SK-N-SH treated with all-trans-retinoic acid at 6 μM for 48 hours (cell line): ENCODE measurements at regions not wholly inside any gene's neighbourhood (a gene's known extent, or its start where the extent isn't known, plus 50 kb on each side); places are given as distances from the start of the nearest gene placed in this dataset.

Experiments
- ATAC-seq: fragments of 200-7000 bp; cut with Tn5 transposase; 3 replicates; pipeline ENCODE4 v1.9.1; 2020; ENCODE audit warnings: mild to moderate bottlenecking, moderate library complexity
- ARNTL ChIP-seq: fragments of 450-650 bp; formaldehyde crosslinking; IDR thresholded peaks from 2 replicates; pipeline ENCODE4 v1.5.0; 2020; ENCODE audit warnings: low read depth, mild to moderate bottlenecking, moderate library complexity, borderline replicate concordance
- BACH2 ChIP-seq: fragments of 250-450 bp; sonication (Bioruptor Pico); IDR thresholded peaks from 2 replicates; pipeline ENCODE4 v1.9.0; 2021; ENCODE audit warnings: mild to moderate bottlenecking, borderline replicate concordance
- CSDC2 ChIP-seq: fragments of 250-450 bp; sonication (Bioruptor Pico); IDR thresholded peaks from 2 replicates; pipeline ENCODE4 v1.5.0; 2020; ENCODE audit warnings: mild to moderate bottlenecking, moderate library complexity
- ESRRG ChIP-seq: fragments of 250-450 bp; sonication (Bioruptor Pico); IDR thresholded peaks from 2 replicates; pipeline ENCODE4 v1.6.1; 2021; ENCODE audit warnings: mild to moderate bottlenecking
- GLIS3 ChIP-seq: fragments of 250-450 bp; sonication (Bioruptor Pico); IDR thresholded peaks from 2 replicates; pipeline ENCODE4 v1.5.0; 2020; ENCODE audit warnings: mild to moderate bottlenecking, moderate library complexity
- ISL1 ChIP-seq: fragments of 250-450 bp; sonication (Bioruptor Pico); IDR thresholded peaks from 2 replicates; pipeline ENCODE4 v2.1.2; 2022; ENCODE audit warnings: mild to moderate bottlenecking, moderate library complexity
- OSR1 ChIP-seq: fragments of 250-450 bp; sonication (Bioruptor Pico); IDR thresholded peaks from 2 replicates; pipeline ENCODE4 v1.8.0; 2022; ENCODE audit warnings: moderate library complexity, mild to moderate bottlenecking, inconsistent platforms
- PPARA ChIP-seq: fragments of 250-450 bp; sonication (Bioruptor Pico); IDR thresholded peaks from 2 replicates; pipeline ENCODE4 v1.5.0; 2020; ENCODE audit warnings: mild to moderate bottlenecking, borderline replicate concordance
- RARB ChIP-seq: fragments of 250-450 bp; sonication (Bioruptor Pico); IDR thresholded peaks from 2 replicates; pipeline ENCODE4 v1.8.0; 2021; ENCODE audit warnings: mild to moderate bottlenecking, moderate library complexity
- TCF4 ChIP-seq: fragments of 250-450 bp; sonication (Bioruptor Pico); IDR thresholded peaks from 2 replicates; pipeline ENCODE4 v1.8.0; 2021; ENCODE audit warnings: mild to moderate bottlenecking, moderate library complexity, borderline replicate concordance
- TOX ChIP-seq: fragments of 250-450 bp; sonication (Bioruptor Pico); IDR thresholded peaks from 2 replicates; pipeline ENCODE4 v1.8.0; 2021; ENCODE audit warnings: mild to moderate bottlenecking, moderate library complexity, borderline replicate concordance
- ZC3H10 ChIP-seq: fragments of 250-450 bp; sonication (Bioruptor Pico); IDR thresholded peaks from 2 replicates; pipeline ENCODE4 v1.5.1; 2021; ENCODE audit warnings: mild to moderate bottlenecking, moderate library complexity
- ZFP3 ChIP-seq: fragments of 250-450 bp; sonication (Bioruptor Pico); IDR thresholded peaks from 2 replicates; pipeline ENCODE4 v1.5.0; 2020; ENCODE audit warnings: mild to moderate bottlenecking, moderate library complexity
- ZFP30 ChIP-seq: fragments of 450-650 bp; formaldehyde crosslinking; IDR thresholded peaks from 2 replicates; pipeline ENCODE4 v1.5.0; 2022; ENCODE audit warnings: mild to moderate bottlenecking, moderate library complexity
- ZNF565 ChIP-seq: fragments of 450-650 bp; formaldehyde crosslinking; conservative IDR thresholded peaks from 2 replicates; pipeline ENCODE4 v1.5.0; 2020; ENCODE audit warnings: low read depth, mild to moderate bottlenecking, moderate library complexity
- ZNF70 ChIP-seq: fragments of 450-650 bp; formaldehyde crosslinking; IDR thresholded peaks from 2 replicates; pipeline ENCODE4 v1.5.0; 2020; ENCODE audit warnings: mild to moderate bottlenecking, moderate library complexity
- ZNF8 ChIP-seq: fragments of 450-650 bp; formaldehyde crosslinking; IDR thresholded peaks from 2 replicates; pipeline ENCODE4 v1.5.0; 2020; ENCODE audit warnings: mild to moderate bottlenecking, moderate library complexity
- TF ChIP-seq, protein P1 (sequence below): fragments of 250-450 bp; sonication (Bioruptor Pico); IDR thresholded peaks from 2 replicates; pipeline ENCODE4 v1.8.0; 2021; ENCODE audit warnings: low read depth, mild to moderate bottlenecking, moderate library complexity, borderline replicate concordance
- TF ChIP-seq, protein P2 (sequence below): fragments of 250-450 bp; sonication (Bioruptor Pico); IDR thresholded peaks from 2 replicates; pipeline ENCODE4 v1.5.1; 2021; ENCODE audit warnings: mild to moderate bottlenecking, moderate library complexity
- TF ChIP-seq, protein P3 (sequence below): fragments of 250-450 bp; sonication (Bioruptor Pico); IDR thresholded peaks from 2 replicates; pipeline ENCODE4 v1.8.0; 2020; ENCODE audit warnings: mild to moderate bottlenecking, moderate library complexity, borderline replicate concordance
- TF ChIP-seq, protein P4 (sequence below): fragments of 250-450 bp; sonication (Bioruptor Pico); IDR thresholded peaks from 2 replicates; pipeline ENCODE4 v1.5.0; 2020; ENCODE audit warnings: mild to moderate bottlenecking, moderate library complexity
- TF ChIP-seq, protein P5 (sequence below): fragments of 250-450 bp; sonication (Bioruptor Pico); IDR thresholded peaks from 2 replicates; pipeline ENCODE4 v1.5.1; 2020; ENCODE audit warnings: low read depth, mild to moderate bottlenecking, moderate library complexity

DNA sequence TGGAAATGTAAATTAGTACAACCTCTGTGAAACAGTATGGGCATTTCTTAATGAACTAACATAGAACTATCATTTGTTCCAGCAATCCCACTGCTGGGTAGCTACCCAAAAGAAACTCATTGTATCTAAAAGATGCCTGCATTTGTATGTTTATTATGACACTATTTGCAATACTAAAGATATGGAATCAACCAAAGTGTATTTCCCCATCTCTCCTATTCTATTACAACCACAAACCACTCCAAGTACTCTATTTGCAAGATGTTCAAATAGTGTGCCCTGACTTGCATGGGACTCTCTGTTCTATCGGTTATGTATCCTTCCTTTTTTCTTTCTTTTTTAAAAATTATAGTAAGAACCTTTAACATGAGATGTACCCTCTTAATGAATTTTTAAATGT, 845.2 kb downstream of the CDH11 start:
- no peak for TF ChIP-seq OSR1
- TF ChIP-seq TOX = no peak
- TF ChIP-seq, protein P1, sequence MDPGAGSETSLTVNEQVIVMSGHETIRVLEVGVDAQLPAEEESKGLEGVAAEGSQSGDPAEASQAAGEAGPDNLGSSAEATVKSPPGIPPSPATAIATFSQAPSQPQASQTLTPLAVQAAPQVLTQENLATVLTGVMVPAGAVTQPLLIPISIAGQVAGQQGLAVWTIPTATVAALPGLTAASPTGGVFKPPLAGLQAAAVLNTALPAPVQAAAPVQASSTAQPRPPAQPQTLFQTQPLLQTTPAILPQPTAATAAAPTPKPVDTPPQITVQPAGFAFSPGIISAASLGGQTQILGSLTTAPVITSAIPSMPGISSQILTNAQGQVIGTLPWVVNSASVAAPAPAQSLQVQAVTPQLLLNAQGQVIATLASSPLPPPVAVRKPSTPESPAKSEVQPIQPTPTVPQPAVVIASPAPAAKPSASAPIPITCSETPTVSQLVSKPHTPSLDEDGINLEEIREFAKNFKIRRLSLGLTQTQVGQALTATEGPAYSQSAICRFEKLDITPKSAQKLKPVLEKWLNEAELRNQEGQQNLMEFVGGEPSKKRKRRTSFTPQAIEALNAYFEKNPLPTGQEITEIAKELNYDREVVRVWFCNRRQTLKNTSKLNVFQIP (CRISPR knock-in tag) = no peak
- no peak for TF ChIP-seq ZC3H10 (CRISPR knock-in tag)
- no peak for TF ChIP-seq ZFP3 (CRISPR knock-in tag)
- no peak for TF ChIP-seq ARNTL (CRISPR knock-in tag)
- no peak for TF ChIP-seq ESRRG (CRISPR knock-in tag)
- TF ChIP-seq TCF4 (CRISPR knock-in tag) = no peak
- TF ChIP-seq, protein P2, sequence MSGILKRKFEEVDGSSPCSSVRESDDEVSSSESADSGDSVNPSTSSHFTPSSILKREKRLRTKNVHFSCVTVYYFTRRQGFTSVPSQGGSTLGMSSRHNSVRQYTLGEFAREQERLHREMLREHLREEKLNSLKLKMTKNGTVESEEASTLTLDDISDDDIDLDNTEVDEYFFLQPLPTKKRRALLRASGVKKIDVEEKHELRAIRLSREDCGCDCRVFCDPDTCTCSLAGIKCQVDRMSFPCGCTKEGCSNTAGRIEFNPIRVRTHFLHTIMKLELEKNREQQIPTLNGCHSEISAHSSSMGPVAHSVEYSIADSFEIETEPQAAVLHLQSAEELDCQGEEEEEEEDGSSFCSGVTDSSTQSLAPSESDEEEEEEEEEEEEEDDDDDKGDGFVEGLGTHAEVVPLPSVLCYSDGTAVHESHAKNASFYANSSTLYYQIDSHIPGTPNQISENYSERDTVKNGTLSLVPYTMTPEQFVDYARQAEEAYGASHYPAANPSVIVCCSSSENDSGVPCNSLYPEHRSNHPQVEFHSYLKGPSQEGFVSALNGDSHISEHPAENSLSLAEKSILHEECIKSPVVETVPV (CRISPR knock-in tag) = no peak
- TF ChIP-seq BACH2 (CRISPR knock-in tag) = no peak
- TF ChIP-seq RARB (CRISPR knock-in tag) = no peak
- TF ChIP-seq ZNF8 (CRISPR knock-in tag) = no peak
- TF ChIP-seq, protein P3, sequence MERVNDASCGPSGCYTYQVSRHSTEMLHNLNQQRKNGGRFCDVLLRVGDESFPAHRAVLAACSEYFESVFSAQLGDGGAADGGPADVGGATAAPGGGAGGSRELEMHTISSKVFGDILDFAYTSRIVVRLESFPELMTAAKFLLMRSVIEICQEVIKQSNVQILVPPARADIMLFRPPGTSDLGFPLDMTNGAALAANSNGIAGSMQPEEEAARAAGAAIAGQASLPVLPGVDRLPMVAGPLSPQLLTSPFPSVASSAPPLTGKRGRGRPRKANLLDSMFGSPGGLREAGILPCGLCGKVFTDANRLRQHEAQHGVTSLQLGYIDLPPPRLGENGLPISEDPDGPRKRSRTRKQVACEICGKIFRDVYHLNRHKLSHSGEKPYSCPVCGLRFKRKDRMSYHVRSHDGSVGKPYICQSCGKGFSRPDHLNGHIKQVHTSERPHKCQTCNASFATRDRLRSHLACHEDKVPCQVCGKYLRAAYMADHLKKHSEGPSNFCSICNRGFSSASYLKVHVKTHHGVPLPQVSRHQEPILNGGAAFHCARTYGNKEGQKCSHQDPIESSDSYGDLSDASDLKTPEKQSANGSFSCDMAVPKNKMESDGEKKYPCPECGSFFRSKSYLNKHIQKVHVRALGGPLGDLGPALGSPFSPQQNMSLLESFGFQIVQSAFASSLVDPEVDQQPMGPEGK (CRISPR knock-in tag) = no peak
- no peak for TF ChIP-seq GLIS3
- TF ChIP-seq ZNF70 (CRISPR knock-in tag) = no peak
- no peak for TF ChIP-seq ISL1 (CRISPR knock-in tag)
- TF ChIP-seq, protein P4, sequence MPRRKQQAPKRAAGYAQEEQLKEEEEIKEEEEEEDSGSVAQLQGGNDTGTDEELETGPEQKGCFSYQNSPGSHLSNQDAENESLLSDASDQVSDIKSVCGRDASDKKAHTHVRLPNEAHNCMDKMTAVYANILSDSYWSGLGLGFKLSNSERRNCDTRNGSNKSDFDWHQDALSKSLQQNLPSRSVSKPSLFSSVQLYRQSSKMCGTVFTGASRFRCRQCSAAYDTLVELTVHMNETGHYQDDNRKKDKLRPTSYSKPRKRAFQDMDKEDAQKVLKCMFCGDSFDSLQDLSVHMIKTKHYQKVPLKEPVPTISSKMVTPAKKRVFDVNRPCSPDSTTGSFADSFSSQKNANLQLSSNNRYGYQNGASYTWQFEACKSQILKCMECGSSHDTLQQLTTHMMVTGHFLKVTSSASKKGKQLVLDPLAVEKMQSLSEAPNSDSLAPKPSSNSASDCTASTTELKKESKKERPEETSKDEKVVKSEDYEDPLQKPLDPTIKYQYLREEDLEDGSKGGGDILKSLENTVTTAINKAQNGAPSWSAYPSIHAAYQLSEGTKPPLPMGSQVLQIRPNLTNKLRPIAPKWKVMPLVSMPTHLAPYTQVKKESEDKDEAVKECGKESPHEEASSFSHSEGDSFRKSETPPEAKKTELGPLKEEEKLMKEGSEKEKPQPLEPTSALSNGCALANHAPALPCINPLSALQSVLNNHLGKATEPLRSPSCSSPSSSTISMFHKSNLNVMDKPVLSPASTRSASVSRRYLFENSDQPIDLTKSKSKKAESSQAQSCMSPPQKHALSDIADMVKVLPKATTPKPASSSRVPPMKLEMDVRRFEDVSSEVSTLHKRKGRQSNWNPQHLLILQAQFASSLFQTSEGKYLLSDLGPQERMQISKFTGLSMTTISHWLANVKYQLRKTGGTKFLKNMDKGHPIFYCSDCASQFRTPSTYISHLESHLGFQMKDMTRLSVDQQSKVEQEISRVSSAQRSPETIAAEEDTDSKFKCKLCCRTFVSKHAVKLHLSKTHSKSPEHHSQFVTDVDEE (CRISPR knock-in tag) = no peak
- ATAC-seq = no peak

DNA sequence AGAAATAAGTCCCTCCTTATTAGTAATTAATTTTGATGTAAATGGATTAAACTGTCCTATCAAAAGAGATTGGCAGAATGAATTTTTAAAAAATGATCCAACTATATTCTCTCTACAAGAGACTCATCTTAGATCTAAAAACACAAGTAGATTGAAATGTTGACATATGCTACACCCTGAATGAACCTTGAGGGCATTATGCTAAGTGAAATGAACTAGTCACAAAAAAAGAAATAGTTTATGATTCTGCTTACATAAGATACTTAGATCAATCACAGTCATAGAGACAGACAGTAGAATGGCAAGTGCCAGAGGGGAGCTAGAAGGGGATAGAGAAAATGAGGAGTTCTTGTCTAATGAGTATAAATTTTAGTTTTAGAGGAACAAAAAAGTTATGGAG, 849.8 kb downstream of the CDH11 start:
- no peak for ATAC-seq
- no peak for TF ChIP-seq TCF4 (CRISPR knock-in tag)
- TF ChIP-seq ARNTL (CRISPR knock-in tag) = no peak
- TF ChIP-seq, protein P1 (CRISPR knock-in tag) = no peak
- no peak for TF ChIP-seq ZNF565
- TF ChIP-seq ZNF70 (CRISPR knock-in tag) = no peak
- TF ChIP-seq OSR1 = no peak
- no peak for TF ChIP-seq ISL1 (CRISPR knock-in tag)
- TF ChIP-seq, protein P4 (CRISPR knock-in tag) = no peak
- TF ChIP-seq CSDC2 = no peak
- TF ChIP-seq BACH2 (CRISPR knock-in tag) = no peak
- TF ChIP-seq, protein P3 (CRISPR knock-in tag) = no peak
- no peak for TF ChIP-seq ZFP30 (CRISPR knock-in tag)
- no peak for TF ChIP-seq RARB (CRISPR knock-in tag)
- TF ChIP-seq, protein P5, sequence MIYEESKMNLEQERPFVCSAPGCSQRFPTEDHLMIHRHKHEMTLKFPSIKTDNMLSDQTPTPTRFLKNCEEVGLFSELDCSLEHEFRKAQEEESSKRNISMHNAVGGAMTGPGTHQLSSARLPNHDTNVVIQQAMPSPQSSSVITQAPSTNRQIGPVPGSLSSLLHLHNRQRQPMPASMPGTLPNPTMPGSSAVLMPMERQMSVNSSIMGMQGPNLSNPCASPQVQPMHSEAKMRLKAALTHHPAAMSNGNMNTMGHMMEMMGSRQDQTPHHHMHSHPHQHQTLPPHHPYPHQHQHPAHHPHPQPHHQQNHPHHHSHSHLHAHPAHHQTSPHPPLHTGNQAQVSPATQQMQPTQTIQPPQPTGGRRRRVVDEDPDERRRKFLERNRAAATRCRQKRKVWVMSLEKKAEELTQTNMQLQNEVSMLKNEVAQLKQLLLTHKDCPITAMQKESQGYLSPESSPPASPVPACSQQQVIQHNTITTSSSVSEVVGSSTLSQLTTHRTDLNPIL = no peak
- TF ChIP-seq ZNF8 (CRISPR knock-in tag) = no peak
- no peak for TF ChIP-seq PPARA (CRISPR knock-in tag)
- TF ChIP-seq, all 23 proteins: peak for 0
